GM21515 (cell line): ENCODE measurements at regions not wholly inside any gene's neighbourhood (a gene's known extent, or its start where the extent isn't known, plus 50 kb on each side); places are given as distances from the start of the nearest gene placed in this dataset.
"Not testable (repeated sequence)": the region's sequence is repeated elsewhere in the genome, so short reads cannot be mapped to it uniquely, and the experiment has no call there.

Experiments used
- ATAC-seq: cut with Tn5 transposase; IDR thresholded peaks from one replicate; pipeline ENCODE4 v1.9.1; 2021; ENCODE audit not compliant: unreplicated experiment

DNA sequence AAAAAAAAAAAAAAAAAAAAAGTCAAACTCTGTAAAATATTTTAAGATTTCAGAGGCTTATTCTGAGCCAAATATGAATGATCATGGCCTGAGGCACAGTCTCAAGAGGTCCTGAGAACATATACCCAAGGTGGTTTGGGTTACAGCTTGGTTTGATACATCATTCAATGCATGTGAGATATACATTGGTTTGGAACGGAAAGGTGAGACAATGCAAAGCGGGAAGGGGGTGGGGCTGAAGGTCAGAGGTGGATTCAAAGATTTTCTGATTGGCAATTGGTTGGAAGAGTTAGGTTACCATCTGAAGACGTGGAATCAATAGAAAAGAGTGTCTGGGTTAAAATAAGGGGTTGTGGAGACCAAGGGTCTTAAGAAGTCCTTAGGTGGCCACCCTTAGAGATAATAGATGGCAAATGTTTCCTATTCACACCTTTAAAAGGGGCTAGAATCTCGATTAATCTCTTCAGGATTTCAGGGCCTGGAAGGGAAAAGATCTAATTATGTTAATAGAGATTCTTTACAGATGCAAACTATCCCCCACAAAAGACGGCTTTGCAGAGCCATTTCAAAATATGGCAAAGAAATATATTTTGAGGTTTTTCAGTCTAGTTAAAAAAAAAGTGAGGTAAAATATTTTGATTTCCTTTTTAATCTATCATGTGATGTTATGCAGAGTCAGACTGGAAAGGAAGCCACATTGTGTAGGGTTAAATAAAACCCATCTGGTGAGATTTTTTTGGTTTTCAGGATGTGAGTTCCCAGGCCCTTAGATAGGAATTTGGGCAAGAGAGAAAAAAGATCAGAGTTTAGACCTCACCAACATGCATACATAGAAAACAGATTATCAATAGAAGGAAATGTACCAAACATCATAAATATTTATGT is 173.8 kb upstream of the CNOT2 start:
- ATAC-seq = no peak

DNA sequence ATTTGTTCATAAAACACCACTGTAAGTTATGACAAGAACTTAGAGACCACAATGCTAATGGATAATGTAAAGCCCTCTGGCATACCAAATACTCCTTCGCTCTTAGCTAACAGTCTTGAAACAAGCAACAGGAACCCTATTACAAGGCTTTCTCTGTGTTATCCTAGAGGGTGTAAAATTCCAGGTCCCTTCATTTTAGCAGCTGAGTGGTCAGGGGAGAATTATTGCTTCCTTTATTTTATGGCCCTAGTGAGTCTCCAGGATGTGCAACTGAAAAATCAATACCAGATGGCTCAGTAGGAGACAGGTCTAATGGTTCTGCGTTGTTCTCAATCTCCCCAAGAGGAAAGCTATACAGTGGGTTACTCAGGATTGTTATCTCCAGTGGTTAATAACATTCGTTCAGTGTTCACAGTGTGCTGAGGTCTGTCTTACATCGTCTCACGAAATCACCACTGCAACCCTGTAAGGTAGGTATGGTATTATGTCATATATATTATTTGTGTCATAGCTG is 172.7 kb upstream of the CNOT2 start:
- ATAC-seq = no peak

GRCh38 chr12:70074510-70074909 is 168.7 kb upstream of the CNOT2 start:
- ATAC-seq = no peak

DNA sequence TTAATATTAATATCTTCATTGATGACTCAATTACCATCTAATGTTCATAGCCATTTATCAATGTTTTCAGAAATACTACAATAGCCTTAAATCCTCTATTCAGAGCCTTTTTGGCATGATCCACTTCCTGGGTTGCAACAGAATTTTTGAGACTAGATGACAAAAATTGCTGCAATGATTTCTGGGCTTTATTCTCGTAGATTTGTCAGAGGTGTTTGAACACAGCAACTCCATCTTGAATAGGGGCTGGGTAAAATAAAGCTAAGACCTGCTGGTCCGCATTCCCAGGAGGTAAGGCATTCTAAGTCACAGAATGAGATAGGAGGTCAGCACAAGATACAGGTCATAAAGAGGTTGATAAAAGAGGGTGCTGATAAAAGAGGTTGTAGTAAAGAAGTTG is 165.8 kb upstream of the CNOT2 start:
- no peak for ATAC-seq

- no peak for ATAC-seq
Measured at GRCh38 chr12:70078161-70078560, 165.1 kb upstream of the CNOT2 start.

DNA sequence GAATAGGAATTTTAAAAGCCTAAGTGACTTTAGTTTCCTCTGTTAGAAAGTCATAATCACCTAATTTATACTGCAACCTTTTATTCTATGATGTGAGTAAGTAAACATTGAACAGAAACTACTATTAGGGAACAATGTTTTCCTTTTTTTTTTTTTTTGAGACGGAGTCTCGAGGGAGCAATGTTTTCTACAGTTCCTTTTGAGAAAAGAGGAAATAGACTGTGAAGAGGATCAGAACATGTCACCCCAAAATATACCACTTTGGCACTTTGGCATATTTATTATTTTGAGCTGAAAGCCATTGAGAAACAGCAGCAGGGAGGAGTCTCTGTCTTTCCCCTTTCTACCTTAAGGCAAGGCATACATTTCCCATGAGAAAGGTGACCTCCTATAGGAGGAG is 162.7 kb upstream of the CNOT2 start:
- no peak for ATAC-seq

DNA sequence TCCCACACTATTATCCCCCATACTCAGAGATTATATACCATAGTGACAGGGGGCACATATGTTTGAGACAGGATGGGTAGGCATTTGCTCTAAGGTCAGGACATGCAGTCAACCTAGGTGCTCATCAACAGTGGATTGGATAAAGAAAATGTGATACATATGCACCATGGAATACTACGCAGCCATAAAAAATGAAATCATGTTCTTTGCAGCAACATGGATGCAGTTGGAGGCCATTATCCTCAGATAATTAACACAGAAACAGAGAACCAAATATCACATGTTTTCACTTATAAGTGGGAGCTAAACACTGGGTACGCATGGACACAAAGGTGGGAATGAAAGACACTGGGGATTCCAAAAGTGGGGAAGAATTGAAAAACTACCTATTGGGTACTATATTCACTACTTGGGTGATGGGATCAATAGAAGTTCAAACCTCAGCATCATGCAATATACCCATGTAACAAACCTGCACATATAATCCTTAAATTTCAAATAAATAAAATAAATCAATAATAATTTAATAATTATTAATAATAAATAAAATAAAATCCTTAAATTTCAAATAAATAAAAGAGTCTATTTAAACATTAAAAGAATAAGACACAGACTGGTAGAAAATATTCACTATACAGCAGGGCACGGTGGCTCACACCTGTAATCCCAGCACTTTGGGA is 160.1 kb upstream of the CNOT2 start:
- no peak for ATAC-seq

GRCh38 chr12:70083677-70084020 is 159.6 kb upstream of the CNOT2 start:
- ATAC-seq = no peak

- not testable (repeated sequence) for ATAC-seq
Measured at GRCh38 chr12:70086372-70086771, 156.9 kb upstream of the CNOT2 start.

DNA sequence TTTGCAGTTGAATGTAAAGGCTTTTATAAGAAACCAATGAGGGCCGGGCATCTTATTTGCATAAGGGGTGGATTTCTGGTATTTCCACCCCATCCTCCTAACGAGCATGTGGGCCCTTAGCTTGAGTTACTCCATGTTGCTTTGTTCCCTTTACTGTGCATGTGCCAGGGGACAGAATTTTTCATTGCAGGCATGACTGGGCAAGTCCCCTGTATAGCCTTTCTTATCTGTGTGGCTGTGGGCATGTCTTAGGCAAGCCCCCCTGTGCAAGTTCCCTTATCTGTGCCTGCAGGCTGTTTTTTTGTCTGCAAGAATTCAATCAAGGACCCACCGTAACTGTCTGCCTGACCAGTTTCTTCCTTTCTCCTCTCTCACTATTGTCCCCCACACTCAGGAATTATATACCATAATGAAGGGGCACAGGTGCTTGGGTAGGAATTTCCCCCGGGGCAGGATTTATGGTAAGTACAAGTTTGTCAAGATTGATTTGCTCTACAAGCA is 152.2 kb upstream of the CNOT2 start:
- ATAC-seq = no peak

- no peak for ATAC-seq
Measured at GRCh38 chr12:70094467-70094866, 148.8 kb upstream of the CNOT2 start.

DNA sequence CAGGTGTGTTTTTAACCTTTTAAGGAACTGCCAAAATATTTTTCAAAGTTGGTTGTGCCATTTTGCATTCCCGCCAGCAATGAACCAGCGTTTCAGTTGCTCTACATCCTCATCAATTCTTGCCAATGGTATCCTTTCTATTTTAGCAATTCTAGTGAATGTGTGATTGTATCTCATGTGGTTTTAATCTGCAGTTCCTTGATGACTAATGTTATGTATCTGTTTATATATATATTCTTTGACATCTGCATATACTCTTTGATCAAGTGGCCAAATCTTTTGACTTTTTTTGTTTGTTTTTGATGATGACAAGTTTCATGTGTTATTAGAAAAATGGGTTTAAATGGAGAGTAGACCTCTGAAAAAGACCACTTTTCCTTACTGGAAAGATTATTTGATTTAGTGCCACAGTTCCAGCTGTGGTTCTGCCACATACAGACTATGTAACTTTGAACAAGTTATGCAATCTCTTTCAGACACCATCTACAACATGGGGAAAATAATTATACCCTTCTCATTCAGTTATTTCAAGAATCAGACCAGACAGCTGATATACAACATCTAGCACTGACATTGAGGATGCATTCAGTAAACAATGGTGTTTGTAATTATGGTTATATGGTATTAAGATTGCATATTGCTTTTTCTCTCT is 146.3 kb upstream of the CNOT2 start:
- no peak for ATAC-seq

DNA sequence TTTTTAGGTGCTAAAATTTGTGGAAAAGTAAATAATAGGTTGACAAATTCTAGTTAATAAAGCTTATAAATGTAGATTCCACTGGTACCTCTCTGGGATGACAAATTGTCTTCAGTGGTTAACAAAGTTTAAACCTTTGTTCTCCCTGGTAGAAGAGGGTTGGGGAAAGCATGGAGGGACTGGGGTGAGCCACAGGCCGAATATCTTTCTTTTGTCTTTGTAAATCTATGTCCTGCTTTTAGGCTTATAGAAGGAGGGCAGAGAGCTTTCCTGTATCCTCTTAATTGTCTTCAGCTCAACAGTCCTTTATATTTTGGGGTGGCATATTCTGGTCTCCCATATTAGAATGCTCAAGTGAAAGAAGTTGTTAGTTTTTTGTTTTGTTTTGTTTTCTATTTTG is 142.2 kb upstream of the CNOT2 start:
- no peak for ATAC-seq

DNA sequence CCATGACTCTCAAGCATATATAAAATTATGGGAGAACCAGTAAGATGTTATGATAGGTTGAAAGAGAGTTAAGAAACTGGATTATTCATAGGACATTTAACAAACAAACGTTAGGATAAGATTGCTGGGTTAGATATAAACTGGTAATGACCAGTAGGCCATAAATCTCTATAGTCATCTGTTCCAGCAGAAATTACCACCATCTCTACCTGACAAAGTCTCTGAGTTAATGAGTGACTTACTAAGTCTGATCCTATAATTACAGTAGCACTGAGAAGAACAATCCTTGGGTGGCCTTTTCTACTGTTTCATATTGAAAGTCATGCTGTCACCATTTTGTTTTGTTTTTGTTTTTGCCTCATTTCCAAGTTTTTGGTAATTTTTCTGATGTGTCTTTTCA is 136.9 kb upstream of the CNOT2 start:
- ATAC-seq = no peak

- no peak for ATAC-seq
Measured at GRCh38 chr12:70110085-70110484, 133.1 kb upstream of the CNOT2 start.

DNA sequence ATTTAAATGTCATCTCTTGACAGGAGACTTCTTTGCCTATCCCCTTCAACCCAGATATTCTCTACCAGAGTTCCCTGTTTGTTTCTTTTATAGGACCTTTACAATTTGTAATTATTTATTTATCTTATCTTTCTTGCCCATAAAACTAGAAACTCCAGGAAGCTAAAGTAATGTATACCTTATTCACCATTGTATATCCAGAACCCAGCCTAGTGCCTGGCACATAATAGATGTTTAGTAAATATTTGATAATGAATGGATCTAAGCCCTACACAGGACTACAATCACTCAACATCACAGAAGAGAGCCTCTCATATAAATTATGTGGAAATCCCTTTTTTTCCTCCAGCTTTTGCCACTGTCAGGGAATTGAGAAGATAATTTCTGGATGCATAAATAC is 125.6 kb upstream of the CNOT2 start:
- no peak for ATAC-seq

DNA sequence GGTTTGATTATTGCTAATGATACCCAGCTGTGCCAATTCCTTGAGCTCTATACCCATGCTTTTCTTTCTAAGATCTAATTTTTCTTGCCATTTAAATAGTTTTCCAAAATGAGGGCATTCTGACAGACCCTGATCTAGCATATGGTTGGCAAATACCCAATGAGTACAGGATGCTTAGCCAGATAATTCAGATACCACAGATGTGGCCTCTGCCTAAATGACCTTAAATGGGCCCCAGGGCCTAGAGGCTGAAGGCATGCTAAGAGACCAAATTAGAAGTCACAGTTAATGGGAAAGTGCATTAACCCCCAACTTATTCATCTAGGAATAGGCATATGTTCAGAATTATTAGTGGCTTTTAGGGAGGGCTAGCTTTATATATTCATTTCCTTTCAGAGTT is 122.3 kb upstream of the CNOT2 start:
- ATAC-seq = no peak

DNA sequence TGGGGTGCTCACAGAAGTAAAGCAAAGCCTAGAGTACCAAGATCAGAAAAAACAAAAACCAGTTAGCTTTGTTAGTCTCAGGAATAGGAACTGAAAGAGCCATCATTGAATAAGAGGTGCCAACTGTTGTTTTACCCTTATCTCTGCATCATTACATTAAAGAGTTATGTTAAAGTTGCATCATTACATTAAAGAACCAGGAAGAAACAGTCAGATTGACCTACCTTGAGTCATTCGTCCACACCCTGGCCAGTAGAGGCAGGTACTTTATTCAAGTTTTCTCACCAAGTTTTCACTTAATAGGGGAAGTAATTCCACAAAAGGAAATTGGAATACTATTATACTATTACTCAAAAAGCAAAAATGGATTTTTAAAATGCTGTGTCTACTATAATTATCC is 121.7 kb upstream of the CNOT2 start:
- ATAC-seq = no peak

GRCh38 chr12:70122804-70123203 is 120.4 kb upstream of the CNOT2 start:
- ATAC-seq = no peak

DNA sequence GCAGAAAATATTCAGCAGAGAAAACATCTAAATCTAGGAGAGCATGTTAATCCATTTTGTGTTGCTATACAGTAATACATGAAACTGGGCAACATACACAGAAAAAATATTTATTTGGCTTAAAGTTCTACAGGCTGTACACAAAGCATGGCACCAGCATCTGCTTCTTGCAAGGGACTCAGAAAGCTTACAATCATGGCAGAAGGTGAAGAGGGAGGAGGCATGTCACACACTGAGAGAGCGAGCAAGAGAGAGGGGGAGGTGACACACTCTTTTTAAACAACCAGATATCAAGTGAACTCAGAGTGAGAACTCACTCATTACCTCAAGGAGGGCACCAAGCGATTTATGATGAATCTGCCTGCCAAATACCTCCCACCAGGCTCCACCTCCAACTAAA is 94.2 kb upstream of the CNOT2 start:
- no peak for ATAC-seq

DNA sequence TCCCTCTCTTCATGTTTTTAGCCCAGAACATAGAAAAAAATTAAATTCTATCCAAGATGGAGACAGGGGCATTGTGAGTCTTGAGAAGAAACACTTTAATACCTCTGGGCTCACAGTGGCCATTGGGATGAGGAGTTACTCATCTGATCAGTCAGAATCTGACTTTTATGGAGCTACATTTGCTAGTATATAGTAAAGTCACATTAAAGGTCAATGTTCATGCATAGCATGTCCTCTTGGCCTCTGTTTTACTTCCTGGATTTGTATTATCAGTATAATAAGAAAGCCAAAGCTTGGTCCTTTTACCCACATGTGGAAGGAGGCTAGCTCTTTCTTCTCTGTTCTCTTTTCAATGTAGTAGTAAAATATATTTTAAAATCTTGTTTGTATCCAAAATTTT is 93.6 kb upstream of the CNOT2 start:
- ATAC-seq = no peak

DNA sequence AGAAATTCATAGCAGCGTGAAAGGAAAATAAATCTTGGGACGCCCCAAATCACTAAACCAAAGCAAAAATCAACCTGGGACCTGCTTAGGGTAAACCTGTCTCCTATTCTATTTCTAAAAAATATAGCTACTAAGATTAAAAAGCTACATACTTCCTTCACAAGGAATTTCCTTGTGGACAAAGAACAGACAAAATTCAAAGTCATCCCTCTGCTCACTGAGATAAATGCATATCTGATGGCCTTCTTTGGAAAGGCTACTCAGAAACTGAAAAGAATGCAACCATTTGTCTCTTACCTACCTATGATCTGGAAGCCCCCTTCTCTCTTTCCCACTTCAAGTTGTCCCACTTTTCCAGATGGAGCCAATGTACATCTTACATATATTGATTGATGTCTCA is 93.0 kb upstream of the CNOT2 start:
- no peak for ATAC-seq
